Endodermal cell (in vitro differentiated cells): ENCODE measurements at regions not wholly inside any gene's neighbourhood (a gene's known extent, or its start where the extent isn't known, plus 50 kb on each side); places are given as distances from the start of the nearest gene placed in this dataset.

Source experiments
- DNase-seq: peaks from one replicate; pipeline ENCODE4 v3.0.0-alpha.2; 2017
- H3K27ac ChIP-seq: 2 replicates; pipeline ENCODE4 v1.5.1; 2013; ENCODE audit warnings: mild to moderate bottlenecking, low read depth, low read length, moderate library complexity
- H3K27me3 ChIP-seq: 2 replicates; pipeline ENCODE4 v1.6.1; 2013; ENCODE audit warnings: mild to moderate bottlenecking, low read length, moderate library complexity; ENCODE audit not compliant: insufficient read depth, control insufficient read depth, poor library complexity, severe bottlenecking
- H3K36me3 ChIP-seq: 2 replicates; pipeline ENCODE4 v1.7.0; 2013; ENCODE audit warnings: mild to moderate bottlenecking, low read length, moderate library complexity; ENCODE audit not compliant: control insufficient read depth, insufficient read depth
- H3K4me1 ChIP-seq: one replicate; pipeline ENCODE4 v1.7.0; 2013; ENCODE audit warnings: low read length; ENCODE audit not compliant: control insufficient read depth, insufficient read depth
- H3K4me3 ChIP-seq: 2 replicates; pipeline ENCODE4 v1.5.1; 2013; ENCODE audit warnings: mild to moderate bottlenecking, low read length, moderate library complexity
- H3K9ac ChIP-seq: 2 replicates; pipeline ENCODE4 v1.6.1; 2013; ENCODE audit warnings: mild to moderate bottlenecking, low read length, moderate library complexity; ENCODE audit not compliant: poor library complexity, severe bottlenecking; ENCODE audit errors: extremely low read depth
- H3K9me3 ChIP-seq: 2 replicates; pipeline ENCODE4 v1.6.1; 2013; ENCODE audit warnings: mild to moderate bottlenecking, low read length, moderate library complexity; ENCODE audit not compliant: control insufficient read depth
- H3K27ac Mint-ChIP-seq: 2 replicates; pipeline ENCODE4 v1.8.0; 2020; ENCODE audit warnings: mixed read lengths
- H3K27me3 Mint-ChIP-seq: 2 replicates; pipeline ENCODE4 v1.8.0; 2021; ENCODE audit warnings: mild to moderate bottlenecking, mixed read lengths; ENCODE audit not compliant: insufficient read depth
- H3K36me3 Mint-ChIP-seq: 2 replicates; pipeline ENCODE4 v1.8.0; 2020; ENCODE audit warnings: low read depth, mixed read lengths
- H3K4me1 Mint-ChIP-seq: 2 replicates; pipeline ENCODE4 v1.8.0; 2020; ENCODE audit warnings: mixed read lengths
- H3K4me3 Mint-ChIP-seq: 2 replicates; pipeline ENCODE4 v1.8.0; 2020; ENCODE audit warnings: mild to moderate bottlenecking, moderate library complexity, mixed read lengths
- H3K9me3 Mint-ChIP-seq: 2 replicates; pipeline ENCODE4 v1.8.0; 2020; ENCODE audit warnings: mild to moderate bottlenecking, mixed read lengths
- WGBS, 2 experiments: methylation state at CpG; one replicate each; pipeline versions ENCODE4 v1.1.5 to v1.1.7; 2013; ENCODE audit warnings: missing lambda C conversion rate in 2 of 2, mixed read lengths in 1 of 2; ENCODE audit not compliant: insufficient coverage in 1 of 2, insufficient read length in 1 of 2; 5-methylcytosine and 5-hydroxymethylcytosine counted together
- TF ChIP-seq, protein P1 (sequence below): fragments of 200-600 bp; sonication (generic); conservative IDR thresholded peaks from 2 replicates; pipeline ENCODE4 v1.5.0; 2021; ENCODE audit warnings: antibody characterized with exemption, mild to moderate bottlenecking

DNA sequence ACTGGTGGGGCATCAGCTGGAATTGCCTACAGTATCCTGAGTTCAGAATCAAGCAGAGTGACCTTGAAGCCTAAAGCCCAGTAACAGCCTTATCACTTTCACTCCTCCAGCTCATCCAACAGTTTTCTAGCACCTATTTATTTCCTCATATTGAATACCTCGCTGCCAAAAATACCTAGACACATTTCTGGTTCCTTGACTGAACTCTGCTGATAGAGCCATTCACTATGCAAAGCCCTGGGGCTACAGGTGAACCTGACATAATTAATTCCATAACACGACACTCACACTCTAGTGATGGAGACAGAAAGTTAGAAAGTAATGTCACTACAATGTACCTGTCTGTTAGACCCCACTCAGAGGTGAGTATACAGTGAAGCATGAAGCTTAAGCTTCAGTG is 149.0 kb upstream of the STX18 start:
- no peaks in the 10 kb centered on the region for H3K27me3 Mint-ChIP-seq
- H3K27me3 ChIP-seq: no peaks in the 10 kb centered on the region
- no peak overlapping the region for H3K4me3 ChIP-seq
- H3K9me3 ChIP-seq: no peaks in the 10 kb centered on the region
- peaks cover 4% of the 10 kb centered on the region for H3K4me1 Mint-ChIP-seq
- no peak overlapping the region for H3K4me3 Mint-ChIP-seq
- no peaks in the 10 kb centered on the region for H3K4me1 ChIP-seq
- peaks cover 10% of the 10 kb centered on the region for H3K36me3 Mint-ChIP-seq
- H3K27ac Mint-ChIP-seq: no peak overlapping the region
- no peak overlapping the region for H3K9ac ChIP-seq
- WGBS, 2 experiments: 96 to 100% methylated on average over 1 to 2 of the region's 2 CpGs
- TF ChIP-seq, protein P1, sequence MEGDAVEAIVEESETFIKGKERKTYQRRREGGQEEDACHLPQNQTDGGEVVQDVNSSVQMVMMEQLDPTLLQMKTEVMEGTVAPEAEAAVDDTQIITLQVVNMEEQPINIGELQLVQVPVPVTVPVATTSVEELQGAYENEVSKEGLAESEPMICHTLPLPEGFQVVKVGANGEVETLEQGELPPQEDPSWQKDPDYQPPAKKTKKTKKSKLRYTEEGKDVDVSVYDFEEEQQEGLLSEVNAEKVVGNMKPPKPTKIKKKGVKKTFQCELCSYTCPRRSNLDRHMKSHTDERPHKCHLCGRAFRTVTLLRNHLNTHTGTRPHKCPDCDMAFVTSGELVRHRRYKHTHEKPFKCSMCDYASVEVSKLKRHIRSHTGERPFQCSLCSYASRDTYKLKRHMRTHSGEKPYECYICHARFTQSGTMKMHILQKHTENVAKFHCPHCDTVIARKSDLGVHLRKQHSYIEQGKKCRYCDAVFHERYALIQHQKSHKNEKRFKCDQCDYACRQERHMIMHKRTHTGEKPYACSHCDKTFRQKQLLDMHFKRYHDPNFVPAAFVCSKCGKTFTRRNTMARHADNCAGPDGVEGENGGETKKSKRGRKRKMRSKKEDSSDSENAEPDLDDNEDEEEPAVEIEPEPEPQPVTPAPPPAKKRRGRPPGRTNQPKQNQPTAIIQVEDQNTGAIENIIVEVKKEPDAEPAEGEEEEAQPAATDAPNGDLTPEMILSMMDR: no peak
- H3K9me3 Mint-ChIP-seq: peaks cover 1% of the 10 kb centered on the region
- DNase-seq: no peak
- H3K27ac ChIP-seq: no peak overlapping the region
- H3K36me3 ChIP-seq: no peaks in the 10 kb centered on the region

DNA sequence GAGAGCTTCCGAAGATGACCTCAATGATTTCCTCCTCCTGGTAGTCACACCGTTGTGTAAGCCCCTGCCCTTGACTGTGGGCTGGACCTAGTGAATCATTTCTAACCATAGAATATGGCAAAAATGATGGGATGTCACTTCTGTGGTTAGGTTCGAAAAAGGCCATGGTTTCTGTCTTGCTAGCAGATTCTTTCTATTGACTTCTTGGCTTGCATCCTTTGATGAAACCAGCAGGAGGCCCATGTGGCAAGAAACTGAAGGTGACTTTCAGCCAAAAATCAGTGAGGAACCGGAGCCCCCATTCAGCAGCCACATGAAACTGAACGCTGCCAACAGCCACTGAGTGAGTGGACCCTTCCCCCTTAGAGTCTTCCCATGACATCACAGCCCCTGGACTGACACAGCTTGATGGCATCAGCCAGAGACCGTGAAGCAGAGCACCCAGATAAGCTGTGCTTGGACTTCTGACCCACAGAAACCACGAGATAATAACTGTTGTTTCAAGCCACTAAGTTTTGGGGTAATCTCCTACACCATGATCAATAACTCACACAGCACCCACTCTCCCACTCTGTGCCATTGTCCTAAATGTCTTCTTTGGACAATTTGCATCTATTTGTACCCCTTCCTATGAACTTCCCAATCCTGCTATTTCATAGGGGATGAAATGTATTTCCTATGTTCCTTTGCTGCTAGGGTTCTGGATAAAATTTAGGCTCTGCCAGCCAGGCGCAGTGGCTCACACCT is 148.0 kb upstream of the STX18 start:
- H3K27ac ChIP-seq: no peak overlapping the region
- no peak for DNase-seq
- Mint-ChIP-seq H3K36me3 (peaks cover 10% of the 10 kb centered on the region), H3K9me3 (peaks cover 1% of the 10 kb centered on the region), H3K27me3 (no peaks in the 10 kb centered on the region), H3K27ac (no peak overlapping the region), H3K4me3 (no peak overlapping the region), H3K4me1 (peaks cover 4% of the 10 kb centered on the region)
- no peaks in the 10 kb centered on the region for H3K36me3 ChIP-seq
- H3K4me3 ChIP-seq: no peak overlapping the region
- WGBS, 2 experiments: 93 to 95% methylated on average over 8 of the region's 8 CpGs
- TF ChIP-seq, protein P1: no peak
- no peaks in the 10 kb centered on the region for H3K27me3 ChIP-seq
- H3K9ac ChIP-seq: no peak overlapping the region
- no peaks in the 10 kb centered on the region for H3K9me3 ChIP-seq
- no peaks in the 10 kb centered on the region for H3K4me1 ChIP-seq

DNA sequence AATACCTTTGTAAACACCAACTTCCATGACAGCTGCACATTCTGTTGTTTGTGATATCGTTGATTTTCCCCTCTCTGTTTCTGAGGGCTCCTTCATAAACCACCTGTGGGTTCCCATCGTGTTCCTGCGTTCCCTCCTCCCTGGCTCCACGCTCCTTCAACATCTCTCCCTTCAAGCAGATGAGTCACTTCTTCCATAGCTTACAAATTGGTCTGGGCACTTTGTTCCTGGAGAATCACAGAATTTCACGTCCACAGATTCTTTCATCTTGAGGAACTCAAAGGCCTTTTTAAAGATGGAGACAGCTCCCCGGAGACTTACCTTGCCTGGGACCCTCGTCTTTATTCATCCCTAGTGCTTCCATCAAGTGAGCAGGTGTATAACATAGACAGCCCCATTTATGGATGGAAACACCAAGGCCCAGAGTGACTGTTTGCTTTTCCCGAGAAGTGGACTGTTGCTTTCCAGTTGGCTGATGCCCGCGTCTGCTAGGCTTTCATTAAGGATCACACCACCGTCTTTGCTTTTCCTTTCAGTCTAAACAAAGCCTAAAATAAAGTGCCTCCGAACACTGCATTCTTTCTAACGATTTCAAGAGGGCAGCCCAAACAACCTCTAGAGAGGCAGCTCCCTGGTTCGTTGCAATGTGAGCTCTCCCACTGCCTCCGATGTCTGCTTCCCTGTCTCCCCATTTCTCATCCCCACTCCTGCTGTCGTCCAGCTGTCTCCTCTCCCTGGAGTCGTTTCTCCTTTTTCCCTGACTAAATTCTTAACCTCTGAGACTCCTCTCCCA is 146.3 kb upstream of the STX18 start:
- WGBS, 2 experiments: 84 to 86% methylated on average over 13 to 17 of the region's 17 CpGs
- TF ChIP-seq, protein P1: no peak
- H3K4me3 Mint-ChIP-seq: no peak overlapping the region

More for the DNA sequence above, 146.3 kb upstream of the STX18 start:
- H3K9me3 Mint-ChIP-seq: peaks cover 1% of the 10 kb centered on the region
- Histone ChIP-seq H3K36me3 (no peaks in the 10 kb centered on the region), H3K4me1 (no peaks in the 10 kb centered on the region), H3K9ac (no peak overlapping the region), H3K9me3 (no peaks in the 10 kb centered on the region), H3K4me3 (no peak overlapping the region), H3K27ac (no peak overlapping the region), H3K27me3 (no peaks in the 10 kb centered on the region)
- H3K27me3 Mint-ChIP-seq: no peaks in the 10 kb centered on the region
- no peaks in the 10 kb centered on the region for H3K4me1 Mint-ChIP-seq
- no peak for DNase-seq
- no peak overlapping the region for H3K27ac Mint-ChIP-seq
- H3K36me3 Mint-ChIP-seq: peaks cover 10% of the 10 kb centered on the region
